NCI-H1694 treated with DMSO at 0.1 percent for 48 hours (cell line): ENCODE measurements at regions not wholly inside any gene's neighbourhood (a gene's known extent, or its start where the extent isn't known, plus 50 kb on each side); places are given as distances from the start of the nearest gene placed in this dataset.

Experiments used
- DNase-seq: peaks from one replicate; lab custom pipeline; 2025; lab: John Stamatoyannopoulos, UW

- DNase-seq: no peak
These were observed 189.4 kb upstream of the CD96 start for GRCh38 chr3:111352585-111352984.

DNA sequence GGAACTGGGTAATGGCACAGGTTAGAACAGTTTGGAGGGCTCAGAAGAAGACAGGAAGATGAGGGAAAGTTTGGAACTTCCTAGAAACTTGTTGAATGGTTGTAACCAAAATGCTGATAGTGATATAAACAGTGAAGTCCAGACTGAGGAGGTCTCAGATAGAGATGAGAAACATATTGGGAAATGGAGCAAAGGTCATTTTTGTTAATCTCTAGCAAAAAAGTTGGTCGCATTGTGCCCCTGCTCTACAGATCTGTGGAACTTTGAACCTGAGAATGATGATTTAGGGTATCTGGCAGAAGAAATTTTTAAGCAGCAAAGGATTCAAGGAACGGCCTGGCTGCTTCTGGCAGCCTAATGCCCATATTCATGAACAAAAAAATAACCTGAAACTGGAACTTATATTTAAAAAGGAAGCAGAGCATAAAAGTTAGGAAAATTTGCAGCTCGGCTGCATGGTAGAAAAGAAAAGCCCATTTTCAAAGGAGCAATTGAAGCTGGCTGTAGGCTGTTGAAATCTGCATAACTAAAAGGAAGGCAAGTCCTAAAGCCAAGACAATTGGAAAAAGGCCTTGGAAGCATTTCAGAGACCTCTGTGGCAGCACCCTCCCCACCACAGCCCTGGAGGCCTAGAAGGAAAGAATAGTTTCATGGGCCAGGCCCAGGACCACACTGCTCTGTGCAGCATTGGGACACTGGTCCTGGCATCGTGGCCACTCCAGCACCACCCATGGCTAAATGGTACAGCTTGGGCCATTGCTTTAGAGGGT lies 182.6 kb upstream of the CD96 start:
- no peak for DNase-seq

GRCh38 chr3:111362381-111363009 lies 179.5 kb upstream of the CD96 start:
- DNase-seq: no peak

- DNase-seq: no peak
These were observed 175.5 kb upstream of the CD96 start for GRCh38 chr3:111366515-111366914.

- DNase-seq: no peak
These were observed 173.9 kb upstream of the CD96 start for GRCh38 chr3:111368056-111368455.

GRCh38 chr3:111369958-111370357 lies 172.0 kb upstream of the CD96 start:
- DNase-seq: no peak

- no peak for DNase-seq
These were observed 168.8 kb upstream of the CD96 start for GRCh38 chr3:111373239-111373638.

DNA sequence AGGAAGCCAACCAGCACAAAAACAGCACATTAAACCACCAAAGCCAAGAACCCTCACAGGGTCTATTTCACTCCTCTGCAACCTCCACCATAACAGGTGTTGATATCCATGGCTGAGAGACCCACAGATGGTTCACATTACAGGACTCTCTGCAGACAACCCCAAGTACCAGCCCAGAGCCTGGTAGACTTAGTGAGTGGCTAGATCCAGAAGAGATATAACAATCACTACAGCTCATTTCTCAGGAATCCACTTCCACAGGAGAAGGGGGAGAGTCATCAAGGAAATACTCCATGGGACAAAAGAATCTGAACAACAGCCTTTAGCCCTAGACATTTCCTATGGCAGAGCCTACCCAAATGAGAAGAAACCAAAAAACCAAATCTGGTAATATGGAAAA lies 168.1 kb upstream of the CD96 start:
- no peak for DNase-seq

DNA sequence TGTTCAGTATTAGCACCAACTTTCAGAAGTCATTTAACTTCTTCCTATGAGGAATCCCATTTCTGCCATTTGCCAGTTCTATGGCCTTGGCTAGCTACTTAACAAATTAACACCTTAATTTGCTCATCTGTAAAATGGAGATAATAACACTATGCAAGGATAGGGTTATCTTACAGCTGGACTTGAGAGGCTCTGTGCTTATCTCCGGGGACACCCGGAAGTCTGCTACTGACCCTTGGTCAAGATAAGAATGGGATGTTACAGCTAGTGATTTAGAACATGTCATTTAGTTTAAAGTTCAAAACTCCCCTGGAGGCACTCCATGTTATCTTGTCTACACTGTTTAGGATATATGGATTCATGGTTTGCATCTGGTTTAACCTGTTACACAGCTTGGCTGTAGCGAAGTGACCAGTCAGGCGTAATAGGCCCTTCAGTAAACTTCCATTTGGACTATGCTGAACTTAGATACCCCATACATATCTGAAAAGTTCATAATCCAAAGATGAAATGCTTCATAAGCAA lies 156.0 kb upstream of the CD96 start:
- DNase-seq: no peak

GRCh38 chr3:111392894-111393398 lies 149.1 kb upstream of the CD96 start:
- DNase-seq: peak; percentile 9

DNA sequence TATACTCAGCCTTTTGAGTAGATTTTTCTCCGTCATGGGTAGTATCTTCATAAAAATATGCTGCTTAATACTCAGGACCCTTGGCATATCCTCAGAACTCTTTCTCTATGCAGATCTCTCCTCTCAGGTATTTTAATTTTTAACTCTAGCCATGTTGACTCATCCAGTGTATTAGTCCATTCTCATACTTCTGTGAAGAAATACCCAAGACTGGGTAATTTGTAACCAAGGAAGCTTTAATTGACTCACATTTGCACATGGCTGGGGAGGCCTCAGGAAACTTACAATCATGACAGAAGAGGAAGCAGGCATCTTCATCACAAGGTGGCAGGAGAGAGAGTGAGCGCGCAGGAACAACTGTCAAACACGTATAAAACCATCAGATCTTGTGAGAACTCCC lies 129.3 kb upstream of the CD96 start:
- DNase-seq: no peak

DNA sequence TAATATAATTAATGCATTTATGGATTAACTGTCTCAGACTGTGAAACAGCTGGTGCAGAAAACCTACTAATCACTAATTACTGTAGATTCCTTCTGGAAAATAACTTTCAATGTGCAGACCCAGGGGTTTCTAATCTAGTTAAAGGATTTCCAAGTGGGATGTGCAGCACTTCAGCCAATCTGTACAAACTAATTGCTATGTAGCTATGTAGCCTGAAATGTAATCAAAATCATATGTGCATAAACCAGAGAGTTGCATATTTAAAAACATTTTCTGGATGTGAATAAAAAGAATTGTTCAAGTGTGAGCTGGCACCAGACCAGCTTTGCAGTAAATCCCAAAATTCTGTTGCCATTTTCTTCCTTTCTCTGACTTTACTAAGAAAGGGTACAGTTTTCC lies 127.5 kb upstream of the CD96 start:
- DNase-seq: no peak

GRCh38 chr3:111415018-111415417 lies 127.0 kb upstream of the CD96 start:
- no peak for DNase-seq

DNA sequence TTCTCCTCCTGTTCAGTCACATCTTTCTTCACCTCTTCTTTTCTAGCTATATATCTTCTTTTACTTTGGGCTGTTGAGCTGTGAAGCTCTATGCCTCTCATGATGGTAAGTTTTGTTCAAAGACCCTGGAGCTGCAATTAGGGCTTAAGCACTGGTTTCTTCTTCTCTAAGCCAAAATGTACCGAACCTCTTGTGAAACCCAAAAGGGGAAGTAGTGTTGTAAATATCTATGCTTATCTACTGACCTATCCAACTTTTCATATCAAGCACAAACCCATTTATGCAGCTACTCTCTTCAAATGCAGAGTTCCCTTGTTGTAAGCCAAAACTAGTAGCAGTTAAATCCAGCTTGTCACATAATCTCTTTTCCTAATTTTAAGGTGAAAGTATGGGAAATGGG lies 123.6 kb upstream of the CD96 start:
- no peak for DNase-seq

DNA sequence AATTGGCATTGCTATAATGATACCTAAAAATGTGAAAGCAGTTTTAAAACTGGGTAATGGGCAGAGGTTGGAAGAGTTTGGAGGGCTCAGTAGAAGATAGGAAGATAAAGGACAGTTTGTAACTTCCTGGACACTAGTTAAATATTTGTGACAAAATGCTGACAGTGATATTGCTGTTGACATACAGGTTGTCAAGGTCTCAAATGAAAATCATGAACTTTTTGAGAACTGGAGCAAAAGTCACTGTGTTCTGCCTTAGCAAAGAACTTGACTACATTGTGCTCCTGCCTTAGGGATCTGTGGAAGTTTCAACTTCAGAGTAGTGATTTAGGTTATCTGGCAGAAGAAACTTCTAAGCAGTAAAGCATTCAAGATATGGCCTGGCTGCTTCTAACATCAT lies 113.7 kb upstream of the CD96 start:
- DNase-seq: no peak

DNA sequence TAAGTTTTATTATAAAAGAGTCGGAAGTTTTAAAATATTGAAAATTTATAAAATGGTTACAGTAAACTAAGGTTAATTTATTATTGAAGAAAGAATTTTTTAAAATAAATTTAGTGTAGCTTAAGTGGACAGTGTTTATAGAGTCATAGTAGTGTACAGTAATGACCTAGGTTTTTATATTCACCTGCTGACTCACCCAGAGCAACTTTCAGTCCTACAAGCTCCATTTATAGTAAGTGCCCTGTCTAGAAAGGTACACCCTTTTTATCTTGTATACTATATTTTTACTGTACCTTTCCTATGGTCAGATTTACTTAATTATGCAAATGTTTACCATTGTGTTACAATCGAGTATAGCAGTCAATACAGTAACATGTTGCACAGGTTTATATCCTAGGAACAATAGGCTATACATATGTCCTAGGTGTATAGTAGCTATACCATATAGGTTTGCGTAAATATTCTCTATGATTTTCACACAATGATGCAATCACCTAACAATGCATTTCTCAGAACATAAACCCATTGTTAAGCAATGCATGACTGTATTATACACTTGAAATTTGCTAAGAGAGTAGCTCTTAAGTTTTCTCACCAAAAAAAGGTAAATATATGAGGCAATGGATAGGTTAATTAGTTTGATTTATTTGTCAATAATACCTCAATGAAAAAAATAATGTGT lies 106.9 kb upstream of the CD96 start:
- DNase-seq: no peak

GRCh38 chr3:111438283-111438682 lies 103.7 kb upstream of the CD96 start:
- DNase-seq: no peak

GRCh38 chr3:111454551-111454950 lies 87.4 kb upstream of the CD96 start:
- DNase-seq: no peak

GRCh38 chr3:111465081-111465670 lies 76.8 kb upstream of the CD96 start:
- peak; percentile 89 for DNase-seq

DNA sequence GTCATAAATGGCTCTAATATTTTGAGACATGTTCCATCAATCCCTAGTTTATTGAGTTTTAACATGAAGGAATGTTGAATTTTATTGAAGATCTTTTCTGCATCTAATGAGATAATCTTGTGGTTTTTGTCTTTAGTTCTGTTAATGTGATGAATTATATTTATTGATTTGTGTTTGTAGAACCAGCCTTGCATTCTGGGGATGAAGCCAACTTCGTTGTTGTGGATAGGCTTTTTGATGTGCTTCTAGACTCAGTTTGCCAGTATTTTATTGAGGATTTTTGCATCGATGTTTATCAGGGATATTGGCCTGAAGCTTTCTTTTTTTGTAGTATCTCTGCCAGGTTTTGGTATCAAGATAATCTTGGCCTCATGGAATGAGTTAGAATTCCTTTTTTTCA lies 72.0 kb upstream of the CD96 start:
- DNase-seq: no peak

- DNase-seq: no peak
These were observed 70.2 kb upstream of the CD96 start for GRCh38 chr3:111471831-111472230.

GRCh38 chr3:111472556-111472955 lies 69.4 kb upstream of the CD96 start:
- DNase-seq: no peak
